RWPE1 (cell line): ENCODE measurements at regions not wholly inside any gene's neighbourhood (a gene's known extent, or its start where the extent isn't known, plus 50 kb on each side); places are given as distances from the start of the nearest gene placed in this dataset.
"Not testable (repeated sequence)": the region's sequence is repeated elsewhere in the genome, so short reads cannot be mapped to it uniquely, and the experiment has no call there.

Experiments
- CTCF ChIA-PET: fragments of 350-600 bp; sonication (Branson Sonifier 250); formaldehyde crosslinking; extraction: SDS; loops from one replicate; lab custom pipeline; 2021; lab: Yijun Ruan, JAX
- POLR2A ChIA-PET: fragments of 400-600 bp; formaldehyde crosslinking; extraction: SDS; loops from one replicate; lab custom pipeline; 2020; ENCODE audit warnings: antibody characterized with exemption; ENCODE audit not compliant: low non-redundant PET; lab: Yijun Ruan, JAX
- DNase-seq: peaks from one replicate; pipeline ENCODE4 v3.0.0; 2012; ENCODE audit warnings: low spot score
- H3K27ac ChIP-seq: fragments of 450-650 bp; 2 replicates; pipeline ENCODE4 v1.5.1; 2017
- CTCF ChIP-seq: fragments of 450-650 bp; conservative IDR thresholded peaks from 2 replicates; pipeline ENCODE4 v1.5.1; 2017; ENCODE audit warnings: low read depth, mild to moderate bottlenecking

- ChIA-PET CTCF (no interaction called here), POLR2A (no interaction called here)
- no peak for TF ChIP-seq CTCF
- no peak for DNase-seq
- no peak overlapping the region for H3K27ac ChIP-seq
These were observed 73.1 kb upstream of the EZR start for GRCh38 chr6:158892266-158892665.

- POLR2A ChIA-PET, CTCF ChIA-PET, DNase-seq, H3K27ac ChIP-seq: not testable (repeated sequence)
These were observed 72.4 kb upstream of the EZR start for GRCh38 chr6:158891560-158891959.

- H3K27ac ChIP-seq, POLR2A ChIA-PET, CTCF ChIA-PET, DNase-seq: not testable (repeated sequence)
These were observed 69.0 kb upstream of the EZR start for GRCh38 chr6:158888171-158888570.

- POLR2A ChIA-PET, H3K27ac ChIP-seq, DNase-seq: not testable (repeated sequence)
- CTCF ChIA-PET, result interaction anchor here (0.6 to 0.8 kb wide), 2 partner anchors 149 to 501 kb away, joined by 3 read pairs; no protein-coding TSS in a partner anchor
These were observed 67.3 kb upstream of the EZR start for GRCh38 chr6:158886346-158886977.

- DNase-seq, POLR2A ChIA-PET, CTCF ChIA-PET, H3K27ac ChIP-seq: not testable (repeated sequence)
These were observed 62.7 kb upstream of the EZR start for GRCh38 chr6:158881884-158882283.

- CTCF ChIA-PET, H3K27ac ChIP-seq, POLR2A ChIA-PET, DNase-seq: not testable (repeated sequence)
These were observed 62.1 kb upstream of the EZR start for GRCh38 chr6:158881276-158881675.

GRCh38 chr6:158879180-158879579 lies 60.0 kb upstream of the EZR start:
- TF ChIP-seq CTCF, result no peak

GRCh38 chr6:158877716-158878115 lies 58.5 kb upstream of the EZR start:
- H3K27ac ChIP-seq, result no peak overlapping the region
- no peak for TF ChIP-seq CTCF
- POLR2A ChIA-PET, result no interaction called here
- CTCF ChIA-PET, result no interaction called here
- no peak for DNase-seq

More at GRCh38 chr6:158879180-158879579, 60.0 kb upstream of the EZR start:
- no peak overlapping the region for H3K27ac ChIP-seq
- no peak for DNase-seq
- ChIA-PET CTCF (no interaction called here), POLR2A (interaction anchor here (0.6 kb wide), 1 partner anchor 78 kb away, joined by 3 read pairs; no protein-coding TSS in a partner anchor)

GRCh38 chr6:158876886-158877285 lies 57.7 kb upstream of the EZR start:
- TF ChIP-seq CTCF, result no peak
- ChIA-PET CTCF (no interaction called here), POLR2A (no interaction called here)
- no peak overlapping the region for H3K27ac ChIP-seq
- no peak for DNase-seq
